ENCODE measurements at regions not wholly inside any gene's neighbourhood (a gene's known extent, or its start where the extent isn't known, plus 50 kb on each side); places are given as distances from the start of the nearest gene placed in this dataset.
A peak's percentile ranks its signal among the peaks of the same experiment; 100 is the strongest.

DNA sequence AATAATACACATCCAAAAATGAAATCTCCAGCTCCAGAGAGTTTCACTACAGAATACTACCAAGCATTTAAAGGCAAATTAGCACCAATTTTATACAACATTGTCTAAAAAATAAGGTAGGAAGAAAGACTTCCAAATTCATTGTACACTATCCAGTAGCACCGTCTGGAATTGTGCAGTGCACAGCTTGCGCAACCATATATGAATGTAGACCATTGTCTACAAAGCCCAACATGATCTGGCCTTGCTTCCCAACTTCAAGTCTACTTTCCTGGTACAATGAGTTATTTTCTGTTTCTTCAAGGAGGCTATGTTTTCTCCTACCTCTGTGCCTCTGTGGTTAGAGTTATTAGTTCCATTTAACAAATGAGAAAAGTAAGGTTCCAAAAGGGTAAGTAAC, 115.4 kb upstream of the FOXK1 start:
- Histone ChIP-seq H3K9me3 (no peaks in the 10 kb centered on the region), H3K27ac (no peak overlapping the region), H3K36me3 (no peaks in the 10 kb centered on the region), H3K27me3 (ENCODE audit: low read depth) (no peaks in the 10 kb centered on the region), H3K4me3 (no peak overlapping the region), H3K4me1 (no peaks in the 10 kb centered on the region)
- intact Hi-C loops (cut with DNase I), result no loop called here
- no peak for ATAC-seq
- TF ChIP-seq, protein P1, sequence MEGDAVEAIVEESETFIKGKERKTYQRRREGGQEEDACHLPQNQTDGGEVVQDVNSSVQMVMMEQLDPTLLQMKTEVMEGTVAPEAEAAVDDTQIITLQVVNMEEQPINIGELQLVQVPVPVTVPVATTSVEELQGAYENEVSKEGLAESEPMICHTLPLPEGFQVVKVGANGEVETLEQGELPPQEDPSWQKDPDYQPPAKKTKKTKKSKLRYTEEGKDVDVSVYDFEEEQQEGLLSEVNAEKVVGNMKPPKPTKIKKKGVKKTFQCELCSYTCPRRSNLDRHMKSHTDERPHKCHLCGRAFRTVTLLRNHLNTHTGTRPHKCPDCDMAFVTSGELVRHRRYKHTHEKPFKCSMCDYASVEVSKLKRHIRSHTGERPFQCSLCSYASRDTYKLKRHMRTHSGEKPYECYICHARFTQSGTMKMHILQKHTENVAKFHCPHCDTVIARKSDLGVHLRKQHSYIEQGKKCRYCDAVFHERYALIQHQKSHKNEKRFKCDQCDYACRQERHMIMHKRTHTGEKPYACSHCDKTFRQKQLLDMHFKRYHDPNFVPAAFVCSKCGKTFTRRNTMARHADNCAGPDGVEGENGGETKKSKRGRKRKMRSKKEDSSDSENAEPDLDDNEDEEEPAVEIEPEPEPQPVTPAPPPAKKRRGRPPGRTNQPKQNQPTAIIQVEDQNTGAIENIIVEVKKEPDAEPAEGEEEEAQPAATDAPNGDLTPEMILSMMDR (IDR thresholded peaks at IDR 0.05), result no peak
- no peak for DNase-seq

DNA sequence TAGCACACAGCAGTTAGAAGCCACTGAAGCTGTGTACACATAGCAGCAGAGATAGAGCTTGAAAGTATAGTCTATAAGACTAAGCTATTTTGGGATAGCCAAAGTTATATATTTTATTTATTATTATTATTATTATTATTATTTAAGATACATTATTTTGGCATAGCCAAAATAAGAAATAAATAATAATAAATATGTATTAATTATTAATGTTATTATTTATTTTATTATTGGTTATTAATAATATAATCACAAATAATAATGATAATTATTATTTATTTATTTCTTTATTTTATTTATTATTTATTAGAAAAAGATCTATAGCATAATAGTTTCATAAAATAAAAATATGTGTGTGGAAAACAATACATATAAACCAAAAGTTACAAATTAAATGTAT, 107.2 kb upstream of the FOXK1 start:
- Histone ChIP-seq H3K4me1 (no peaks in the 10 kb centered on the region), H3K9me3 (no peaks in the 10 kb centered on the region), H3K27me3 (ENCODE audit: low read depth) (no peaks in the 10 kb centered on the region), H3K4me3 (no peak overlapping the region), H3K27ac (no peak overlapping the region), H3K36me3 (no peaks in the 10 kb centered on the region)
- intact Hi-C loops (cut with DNase I), result no loop called here
- ATAC-seq (no peak), DNase-seq (no peak)
- TF ChIP-seq, protein P1 (IDR thresholded peaks at IDR 0.05), result no peak

DNA sequence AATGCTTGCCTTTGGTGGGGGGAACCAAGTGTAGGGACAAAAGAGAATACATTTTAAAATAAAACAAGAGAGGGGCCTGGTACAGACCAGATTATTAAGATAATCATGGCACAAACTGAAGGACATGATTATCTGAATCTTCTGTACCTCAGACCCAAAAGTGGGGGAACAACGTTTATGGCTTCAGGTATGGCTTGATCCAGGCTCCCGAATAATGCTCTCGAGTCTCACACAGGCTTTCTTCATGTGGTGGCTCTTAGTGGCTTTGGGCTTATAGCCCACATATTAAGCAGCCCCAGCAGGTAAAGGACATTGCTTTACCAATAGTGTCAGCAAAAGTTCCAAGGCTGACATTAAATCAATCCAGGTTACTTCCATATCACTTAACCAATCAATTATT, 106.8 kb upstream of the FOXK1 start:
- H3K27ac ChIP-seq, result no peak overlapping the region
- no peaks in the 10 kb centered on the region for H3K27me3 ChIP-seq (ENCODE audit: low read depth)
- no peaks in the 10 kb centered on the region for H3K9me3 ChIP-seq
- intact Hi-C loops (cut with DNase I), result no loop called here
- no peak for ATAC-seq
- no peak overlapping the region for H3K4me3 ChIP-seq
- no peak for DNase-seq
- TF ChIP-seq, protein P1 (IDR thresholded peaks at IDR 0.05), result no peak
- H3K36me3 ChIP-seq, result no peaks in the 10 kb centered on the region
- no peaks in the 10 kb centered on the region for H3K4me1 ChIP-seq

DNA sequence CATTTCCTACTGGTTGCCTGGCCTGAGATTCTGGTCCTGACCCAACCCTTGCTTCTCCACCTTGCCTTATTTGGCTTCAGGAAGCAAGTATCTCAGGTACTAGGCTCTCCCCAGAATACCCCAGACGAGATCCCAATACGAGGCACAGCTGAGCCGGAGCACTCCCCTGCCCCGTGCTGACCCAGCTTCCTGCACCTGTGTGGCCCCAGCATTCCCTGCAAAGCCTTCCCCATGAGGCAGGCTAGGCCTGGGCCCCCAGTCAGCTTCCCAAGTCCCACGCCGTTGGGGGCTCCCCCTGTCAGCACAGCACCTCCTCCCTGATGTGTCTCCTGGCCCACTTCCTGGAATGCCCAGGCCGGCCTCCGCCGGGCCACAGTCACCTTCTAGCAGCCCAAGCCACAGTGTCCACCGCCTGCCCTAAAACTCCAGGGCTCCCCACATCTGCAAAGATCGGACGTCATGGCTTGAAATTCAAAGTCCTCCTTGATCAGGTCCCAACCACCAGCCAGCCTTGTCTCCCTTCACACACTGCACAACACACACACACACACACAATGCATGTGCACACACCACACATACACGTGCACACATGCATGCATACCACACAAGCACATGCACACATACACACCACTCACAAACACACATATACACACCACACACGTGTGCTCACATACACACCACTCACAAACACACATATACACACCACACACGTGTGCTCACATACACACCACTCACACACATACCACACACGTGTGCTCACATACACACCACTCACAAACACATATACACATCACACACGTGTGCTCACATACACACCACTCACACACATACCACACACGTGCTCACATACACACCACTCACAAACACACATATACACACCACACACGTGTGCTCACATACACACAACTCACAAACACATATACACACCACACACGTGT, 78.9 kb upstream of the FOXK1 start:
- Histone ChIP-seq H3K36me3 (no peaks in the 10 kb centered on the region), H3K9me3 (no peaks in the 10 kb centered on the region), H3K27me3 (ENCODE audit: low read depth) (no peaks in the 10 kb centered on the region), H3K4me1 (no peaks in the 10 kb centered on the region), H3K27ac (no peak overlapping the region), H3K4me3 (no peak overlapping the region)
- intact Hi-C loops (cut with DNase I), result no loop called here
- ATAC-seq, result no peak
- TF ChIP-seq, protein P1 (IDR thresholded peaks at IDR 0.05), result no peak
- DNase-seq, result no peak

DNA sequence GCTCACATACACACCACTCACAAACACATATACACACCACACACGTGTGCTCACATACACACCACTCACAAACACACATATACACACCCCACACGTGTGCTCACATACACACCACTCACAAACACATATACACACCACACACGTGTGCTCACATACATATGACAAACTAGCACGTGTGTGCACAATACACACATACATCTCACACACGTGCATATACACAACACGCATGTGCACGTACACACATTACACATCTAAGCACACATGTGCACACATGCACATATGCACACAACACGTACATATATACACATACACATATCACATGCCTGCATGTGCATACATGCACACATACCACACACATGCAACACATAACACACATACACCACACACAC, 78.3 kb upstream of the FOXK1 start:
- no peak overlapping the region for H3K27ac ChIP-seq
- no peaks in the 10 kb centered on the region for H3K27me3 ChIP-seq (ENCODE audit: low read depth)
- TF ChIP-seq, protein P1 (IDR thresholded peaks at IDR 0.05), result no peak
- peak in 1 of 2 donors; percentile 27 for ATAC-seq
- no peak overlapping the region for H3K4me3 ChIP-seq
- H3K9me3 ChIP-seq, result no peaks in the 10 kb centered on the region
- DNase-seq, result no peak
- no peaks in the 10 kb centered on the region for H3K4me1 ChIP-seq
- H3K36me3 ChIP-seq, result no peaks in the 10 kb centered on the region
- intact Hi-C loops (cut with DNase I), result no loop called here
